GM12875 (cell line): ENCODE measurements at regions not wholly inside any gene's neighbourhood (a gene's known extent, or its start where the extent isn't known, plus 50 kb on each side); places are given as distances from the start of the nearest gene placed in this dataset.

Source experiments
- H3K4me3 ChIP-seq: one replicate; pipeline ENCODE4 v1.5.1; 2011; ENCODE audit warnings: low read depth, low read length, control low read depth
- TF ChIP-seq, protein P1 (sequence below): IDR thresholded peaks from 2 replicates; pipeline ENCODE4 v1.5.1; 2011; ENCODE audit warnings: low read depth, mild to moderate bottlenecking, control low read depth, inconsistent platforms, low read length, moderate library complexity, borderline replicate concordance; ENCODE audit not compliant: insufficient read depth

DNA sequence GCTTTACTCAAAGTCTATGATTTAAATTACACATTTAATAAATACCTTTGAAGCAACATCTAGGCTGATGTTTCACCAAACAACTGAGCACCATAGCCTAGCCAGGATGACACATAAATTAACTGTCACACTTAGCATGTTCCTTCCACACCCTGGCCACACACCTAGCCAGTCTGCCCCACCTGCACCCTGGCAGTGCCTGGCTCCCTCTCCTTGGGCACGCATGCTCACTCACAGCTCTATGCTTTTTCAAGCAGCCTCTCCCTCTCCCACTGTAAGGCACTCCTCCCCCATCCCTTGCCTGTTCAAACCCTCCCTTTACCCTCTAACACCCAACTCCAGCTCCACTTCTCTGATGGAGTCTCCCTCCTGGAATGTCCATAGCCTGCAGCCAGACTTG is 357.6 kb upstream of the KLHL29 start:
- TF ChIP-seq, protein P1, sequence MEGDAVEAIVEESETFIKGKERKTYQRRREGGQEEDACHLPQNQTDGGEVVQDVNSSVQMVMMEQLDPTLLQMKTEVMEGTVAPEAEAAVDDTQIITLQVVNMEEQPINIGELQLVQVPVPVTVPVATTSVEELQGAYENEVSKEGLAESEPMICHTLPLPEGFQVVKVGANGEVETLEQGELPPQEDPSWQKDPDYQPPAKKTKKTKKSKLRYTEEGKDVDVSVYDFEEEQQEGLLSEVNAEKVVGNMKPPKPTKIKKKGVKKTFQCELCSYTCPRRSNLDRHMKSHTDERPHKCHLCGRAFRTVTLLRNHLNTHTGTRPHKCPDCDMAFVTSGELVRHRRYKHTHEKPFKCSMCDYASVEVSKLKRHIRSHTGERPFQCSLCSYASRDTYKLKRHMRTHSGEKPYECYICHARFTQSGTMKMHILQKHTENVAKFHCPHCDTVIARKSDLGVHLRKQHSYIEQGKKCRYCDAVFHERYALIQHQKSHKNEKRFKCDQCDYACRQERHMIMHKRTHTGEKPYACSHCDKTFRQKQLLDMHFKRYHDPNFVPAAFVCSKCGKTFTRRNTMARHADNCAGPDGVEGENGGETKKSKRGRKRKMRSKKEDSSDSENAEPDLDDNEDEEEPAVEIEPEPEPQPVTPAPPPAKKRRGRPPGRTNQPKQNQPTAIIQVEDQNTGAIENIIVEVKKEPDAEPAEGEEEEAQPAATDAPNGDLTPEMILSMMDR = no peak
- H3K4me3 ChIP-seq = no peak overlapping the region

GRCh38 chr2:23028106-23028505 is 356.9 kb upstream of the KLHL29 start:
- TF ChIP-seq, protein P1 = no peak
- H3K4me3 ChIP-seq = no peak overlapping the region

DNA sequence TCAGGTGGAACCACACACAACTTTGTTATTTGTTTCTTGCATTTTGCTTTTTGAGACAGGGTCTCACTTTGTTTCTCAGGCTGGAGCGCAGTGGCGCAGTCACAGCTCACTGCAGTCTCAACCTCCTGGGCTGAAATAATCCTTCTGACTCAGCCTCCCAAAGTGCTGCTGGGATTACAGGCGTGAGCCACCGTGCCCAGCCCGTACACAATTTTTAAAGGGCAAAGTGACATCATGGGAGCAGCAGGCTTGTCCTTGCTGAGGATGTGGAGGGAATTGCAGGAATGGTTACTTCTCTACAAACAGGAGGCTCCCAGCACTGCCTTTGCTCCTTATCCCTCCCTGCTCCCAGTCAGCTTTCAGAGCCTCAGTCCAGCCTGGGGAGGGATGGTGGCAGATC is 355.9 kb upstream of the KLHL29 start:
- H3K4me3 ChIP-seq = no peak overlapping the region
- TF ChIP-seq, protein P1 = no peak

- no peak overlapping the region for H3K4me3 ChIP-seq
- TF ChIP-seq, protein P1 = no peak
Observed at GRCh38 chr2:23029951-23030350, 355.0 kb upstream of the KLHL29 start.

DNA sequence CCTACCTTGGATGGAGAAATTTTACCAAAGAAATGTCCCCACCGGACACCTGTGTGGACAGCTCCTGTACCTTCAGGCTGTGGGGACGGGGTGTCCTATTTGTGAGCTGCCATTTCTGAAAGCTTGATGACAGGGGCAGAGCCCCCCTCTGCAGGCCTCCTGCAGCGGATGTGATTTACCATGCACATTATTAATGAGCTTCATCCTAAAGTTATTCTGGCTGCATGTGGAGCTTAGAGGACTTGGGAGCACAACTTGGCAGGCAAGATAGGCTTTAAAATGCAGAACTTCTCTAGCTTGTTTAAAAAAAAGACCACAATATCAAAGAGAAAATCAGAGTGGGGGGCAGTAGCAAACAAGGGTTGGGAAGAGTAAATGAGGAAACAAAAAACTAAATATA is 350.0 kb upstream of the KLHL29 start:
- TF ChIP-seq, protein P1 = no peak
- no peak overlapping the region for H3K4me3 ChIP-seq

- no peak overlapping the region for H3K4me3 ChIP-seq
- TF ChIP-seq, protein P1 = no peak
Observed at GRCh38 chr2:23036629-23037028, 348.4 kb upstream of the KLHL29 start.

DNA sequence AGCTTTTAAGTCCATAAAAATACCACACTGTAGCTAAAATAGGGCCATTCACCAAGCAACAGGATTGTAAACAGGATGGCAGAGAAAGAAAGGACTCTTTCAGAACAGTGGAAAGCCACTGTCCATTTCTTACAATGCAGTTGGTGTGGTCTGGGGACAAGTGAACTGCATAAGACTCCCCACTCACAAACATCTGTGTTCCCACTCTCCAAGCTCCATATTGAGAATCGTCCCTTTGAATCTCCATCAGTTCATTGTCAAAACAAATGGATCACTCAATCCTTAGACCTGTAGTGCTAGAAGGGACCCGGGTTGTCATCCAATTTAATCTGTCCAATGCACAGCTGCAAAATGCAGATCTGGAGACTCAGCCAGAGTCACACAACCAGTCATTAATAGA is 347.4 kb upstream of the KLHL29 start:
- no peak overlapping the region for H3K4me3 ChIP-seq
- TF ChIP-seq, protein P1 = no peak
